GM12878 (cell line): ENCODE measurements at regions not wholly inside any gene's neighbourhood (a gene's known extent, or its start where the extent isn't known, plus 50 kb on each side); places are given as distances from the start of the nearest gene placed in this dataset.

Experiments used
- ATAC-seq: fragments of 200-7000 bp; cut with Tn5 transposase; 3 replicates; pipeline ENCODE4 v1.9.1; 2020; ENCODE audit warnings: mild to moderate bottlenecking, moderate library complexity
- BruUV-seq: library from RNA; stranded (reverse); fragments of 400-500 nt; replicated peaks from 2 replicates; lab custom pipeline; 2021; lab: Mats Ljungman, UMichigan
- CTCF ChIA-PET: fragments of 300-600 bp; sonication (Branson Sonifier 250); formaldehyde crosslinking; extraction: SDS; loops from one replicate; lab custom pipeline; 2021; ENCODE audit warnings: inconsistent platforms; lab: Yijun Ruan, JAX
- POLR2A ChIA-PET: fragments of 350-600 bp; formaldehyde crosslinking; extraction: SDS; loops from one replicate; lab custom pipeline; 2021; ENCODE audit warnings: inconsistent platforms; lab: Charles Lee
- RAD21 ChIA-PET: fragments of 300-600 bp; sonication (Branson Sonifier 250); formaldehyde crosslinking; loops from one replicate; lab custom pipeline; 2023; ENCODE audit warnings: antibody characterized with exemption; ENCODE audit not compliant: unreplicated experiment; lab: Charles Lee
- SMC1A ChIA-PET: fragments of 300-600 bp; sonication (Branson Sonifier 250); formaldehyde crosslinking; loops from one replicate; lab custom pipeline; 2023; ENCODE audit not compliant: unreplicated experiment, uncharacterized antibody; lab: Charles Lee
- DNase-seq: peaks from one replicate; pipeline ENCODE4 v3.0.0-alpha.2; 2011; ENCODE audit warnings: low read depth, low spot score
- FAIRE-seq: peaks from 3 replicates; lab custom pipeline; 2011; peaks lifted over from hg19 to GRCh38; lab: Jason Lieb, UNC
- H2AFZ ChIP-seq: 2 replicates; pipeline ENCODE4 v1.6.0; 2011; ENCODE audit warnings: low read depth, low read length, control low read depth; ENCODE audit not compliant: control insufficient read depth
- H3K27ac ChIP-seq: 2 replicates; pipeline ENCODE4 v1.5.1; 2011; ENCODE audit warnings: control low read depth; ENCODE audit not compliant: control insufficient read depth, insufficient read depth
- H3K27me3 ChIP-seq, 2 experiments: replicated peaks in 1 of 2; 2 replicates each; pipeline versions ENCODE4 v1.6.0 to v1.6.1; 2011; ENCODE audit warnings: low read length in 1 of 2; ENCODE audit not compliant: control insufficient read depth in 2 of 2, insufficient read depth in 2 of 2
- H3K36me3 ChIP-seq, 2 experiments: 2 replicates each; pipeline ENCODE4 v1.5.1; 2011; ENCODE audit warnings: low read length in 1 of 2; ENCODE audit not compliant: control insufficient read depth in 2 of 2, insufficient read depth in 2 of 2
- H3K4me1 ChIP-seq: 2 replicates; pipeline ENCODE4 v1.6.1; 2011; ENCODE audit warnings: mild to moderate bottlenecking, low read length, moderate library complexity, mixed read lengths; ENCODE audit not compliant: control insufficient read depth, insufficient read depth
- H3K4me2 ChIP-seq: 2 replicates; pipeline ENCODE4 v1.6.0; 2011; ENCODE audit warnings: control low read depth; ENCODE audit not compliant: control insufficient read depth, insufficient read depth
- H3K4me3 ChIP-seq: fragments of 200-600 bp; sonication (generic); 2 replicates; pipeline ENCODE4 v1.5.1; 2016
- H3K79me2 ChIP-seq: 2 replicates; pipeline ENCODE4 v1.6.0; 2011; ENCODE audit warnings: low read length; ENCODE audit not compliant: control insufficient read depth, insufficient read depth
- H3K9ac ChIP-seq: 2 replicates; pipeline ENCODE4 v1.8.0; 2011; ENCODE audit warnings: low read length, control low read depth, mixed read lengths; ENCODE audit not compliant: control insufficient read depth, insufficient read depth
- H3K9me3 ChIP-seq: replicated peaks from 3 replicates; pipeline ENCODE4 v1.5.1; 2011; ENCODE audit warnings: mild to moderate bottlenecking, low read length; ENCODE audit not compliant: control insufficient read depth, insufficient read depth
- H4K20me1 ChIP-seq: 2 replicates; pipeline ENCODE4 v1.6.0; 2011; ENCODE audit not compliant: control insufficient read depth, insufficient read depth
- BACH1 ChIP-seq: fragments of 450-650 bp; IDR thresholded peaks from 2 replicates; pipeline ENCODE4 v1.6.1; 2017; ENCODE audit warnings: mild to moderate bottlenecking, borderline replicate concordance
- CBX5 ChIP-seq: sonication (generic); IDR thresholded peaks from 2 replicates; pipeline ENCODE4 v1.6.1; 2016; ENCODE audit warnings: low read depth, moderate library complexity, mild to moderate bottlenecking, inconsistent platforms
- CREB1 ChIP-seq: IDR thresholded peaks from 2 replicates; pipeline ENCODE4 v1.6.1; 2012; ENCODE audit warnings: low read depth, mild to moderate bottlenecking, inconsistent platforms
- KLF5 ChIP-seq: fragments of 450-650 bp; IDR thresholded peaks from 2 replicates; pipeline ENCODE4 v1.6.1; 2014; ENCODE audit warnings: mild to moderate bottlenecking; ENCODE audit not compliant: partially characterized antibody
- NR2C2 ChIP-seq: IDR thresholded peaks from 2 replicates; pipeline ENCODE4 v1.6.1; 2011; ENCODE audit warnings: borderline replicate concordance, low read depth; ENCODE audit not compliant: control insufficient read depth, insufficient read length
- POU2F2 ChIP-seq: IDR thresholded peaks from 3 replicates; pipeline ENCODE4 v1.6.1; 2011; ENCODE audit warnings: low read depth, mild to moderate bottlenecking, low read length, borderline replicate concordance
- WGBS: methylation state at CpG from one replicate; pipeline ENCODE4 v1.1.6; 2016; ENCODE audit warnings: low lambda C conversion rate; ENCODE audit not compliant: insufficient replicate concordance, insufficient coverage; ENCODE audit errors: missing lambda C conversion rate; 5-methylcytosine and 5-hydroxymethylcytosine counted together
- in situ Hi-C: fragments of 300-500 bp; cut with MboI; formaldehyde crosslinking; loops from 9 replicates; pipeline ENCODE4 v1.14.3; 2018; ENCODE audit warnings: mixed read lengths
- intact Hi-C: fragments of 100-400 bp; cut with micrococcal nuclease; formaldehyde crosslinking; loops from one replicate; pipeline ENCODE4 v1.14.2; 2022; ENCODE audit not compliant: unreplicated experiment
- TF ChIP-seq, protein P1 (sequence below): fragments of 450-650 bp; IDR thresholded peaks from 2 replicates; pipeline ENCODE4 v1.6.1; 2018; ENCODE audit warnings: mild to moderate bottlenecking, low read depth, moderate library complexity; ENCODE audit not compliant: partially characterized antibody
- TF ChIP-seq, protein P2 (sequence below): IDR thresholded peaks from 2 replicates; pipeline ENCODE4 v1.6.1; 2012; ENCODE audit warnings: low read depth, low read length, improper control_type of control experiment

DNA sequence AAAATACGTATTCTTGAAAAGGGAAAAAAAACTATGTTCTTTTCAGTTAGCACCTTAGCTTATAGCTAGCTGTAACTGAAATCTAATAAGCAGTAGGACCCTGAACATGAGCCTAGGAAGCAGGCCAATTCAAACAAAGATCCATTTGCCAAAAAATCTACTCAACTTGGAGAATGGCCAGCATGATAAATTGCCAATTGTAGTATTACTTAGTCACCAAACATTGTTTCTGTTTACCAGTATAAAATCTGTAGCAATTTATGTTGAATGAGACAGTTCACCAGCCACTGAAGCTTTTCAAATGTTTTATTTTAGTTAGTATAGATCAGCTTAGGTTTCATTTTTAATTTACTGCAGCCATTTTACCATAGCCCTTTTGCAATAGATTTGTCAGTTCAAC is 323.6 kb upstream of the DIPK2B start:
- no peak for FAIRE-seq
- CTCF ChIA-PET: interaction anchor here (1.0 kb wide), 1 partner anchor 9 kb away, joined by 5 read pairs; no protein-coding TSS in a partner anchor

More for the DNA sequence above, 323.6 kb upstream of the DIPK2B start:
- no peak overlapping the region for H3K4me2 ChIP-seq
- H3K9me3 ChIP-seq: no peaks in the 10 kb centered on the region
- ATAC-seq (no peak), DNase-seq (no peak)
- no peak overlapping the region for H3K27ac ChIP-seq
- in situ Hi-C loops (no loop called here), intact Hi-C loops (no loop called here)
- H2AFZ ChIP-seq: no peak overlapping the region
- no peak overlapping the region for H3K9ac ChIP-seq
- POLR2A ChIA-PET: no interaction called here
- no peak for TF ChIP-seq BACH1
- no peak for TF ChIP-seq CBX5
- TF ChIP-seq, protein P1, sequence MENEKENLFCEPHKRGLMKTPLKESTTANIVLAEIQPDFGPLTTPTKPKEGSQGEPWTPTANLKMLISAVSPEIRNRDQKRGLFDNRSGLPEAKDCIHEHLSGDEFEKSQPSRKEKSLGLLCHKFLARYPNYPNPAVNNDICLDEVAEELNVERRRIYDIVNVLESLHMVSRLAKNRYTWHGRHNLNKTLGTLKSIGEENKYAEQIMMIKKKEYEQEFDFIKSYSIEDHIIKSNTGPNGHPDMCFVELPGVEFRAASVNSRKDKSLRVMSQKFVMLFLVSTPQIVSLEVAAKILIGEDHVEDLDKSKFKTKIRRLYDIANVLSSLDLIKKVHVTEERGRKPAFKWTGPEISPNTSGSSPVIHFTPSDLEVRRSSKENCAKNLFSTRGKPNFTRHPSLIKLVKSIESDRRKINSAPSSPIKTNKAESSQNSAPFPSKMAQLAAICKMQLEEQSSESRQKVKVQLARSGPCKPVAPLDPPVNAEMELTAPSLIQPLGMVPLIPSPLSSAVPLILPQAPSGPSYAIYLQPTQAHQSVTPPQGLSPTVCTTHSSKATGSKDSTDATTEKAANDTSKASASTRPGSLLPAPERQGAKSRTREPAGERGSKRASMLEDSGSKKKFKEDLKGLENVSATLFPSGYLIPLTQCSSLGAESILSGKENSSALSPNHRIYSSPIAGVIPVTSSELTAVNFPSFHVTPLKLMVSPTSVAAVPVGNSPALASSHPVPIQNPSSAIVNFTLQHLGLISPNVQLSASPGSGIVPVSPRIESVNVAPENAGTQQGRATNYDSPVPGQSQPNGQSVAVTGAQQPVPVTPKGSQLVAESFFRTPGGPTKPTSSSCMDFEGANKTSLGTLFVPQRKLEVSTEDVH: no peak
- no peak for TF ChIP-seq NR2C2
- no peak for TF ChIP-seq CREB1
- no peak for TF ChIP-seq KLF5
- no peak for TF ChIP-seq POU2F2
- TF ChIP-seq, protein P2, sequence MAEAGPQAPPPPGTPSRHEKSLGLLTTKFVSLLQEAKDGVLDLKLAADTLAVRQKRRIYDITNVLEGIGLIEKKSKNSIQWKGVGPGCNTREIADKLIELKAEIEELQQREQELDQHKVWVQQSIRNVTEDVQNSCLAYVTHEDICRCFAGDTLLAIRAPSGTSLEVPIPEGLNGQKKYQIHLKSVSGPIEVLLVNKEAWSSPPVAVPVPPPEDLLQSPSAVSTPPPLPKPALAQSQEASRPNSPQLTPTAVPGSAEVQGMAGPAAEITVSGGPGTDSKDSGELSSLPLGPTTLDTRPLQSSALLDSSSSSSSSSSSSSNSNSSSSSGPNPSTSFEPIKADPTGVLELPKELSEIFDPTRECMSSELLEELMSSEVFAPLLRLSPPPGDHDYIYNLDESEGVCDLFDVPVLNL: no peak
- H4K20me1 ChIP-seq: no peaks in the 10 kb centered on the region
- H3K79me2 ChIP-seq: no peaks in the 10 kb centered on the region
- no peaks in the 10 kb centered on the region for H3K4me1 ChIP-seq
- no TSS peak for BruUV-seq
- no peak overlapping the region for H3K4me3 ChIP-seq
- SMC1A ChIA-PET: no interaction called here
- H3K27me3 ChIP-seq: no peaks in the 10 kb centered on the region
- 57% methylated on average over 1 of the region's 1 CpG for WGBS
- H3K36me3 ChIP-seq: no peaks in the 10 kb centered on the region
- RAD21 ChIA-PET: interaction anchor here (1.4 kb wide), 1 partner anchor 9 kb away, joined by 3 read pairs; no protein-coding TSS in a partner anchor
